Muscle of leg (tissue), 3 donors: ENCODE measurements at regions not wholly inside any gene's neighbourhood (a gene's known extent, or its start where the extent isn't known, plus 50 kb on each side); places are given as distances from the start of the nearest gene placed in this dataset.
A peak's percentile ranks its signal among the peaks of the same experiment; 100 is the strongest.

Experiments
- DNase-seq: peaks from one replicate; pipeline ENCODE4 v3.0.0; 2013
- H3K27ac ChIP-seq: one replicate; pipeline ENCODE4 v1.5.1; 2013; ENCODE audit warnings: mild to moderate bottlenecking, low read length, control low read depth
- H3K27me3 ChIP-seq: one replicate; pipeline ENCODE4 v1.6.1; 2013; ENCODE audit warnings: low read length; ENCODE audit not compliant: control insufficient read depth, insufficient read depth
- H3K36me3 ChIP-seq: one replicate; pipeline ENCODE4 v1.6.1; 2013; ENCODE audit warnings: low read length; ENCODE audit not compliant: control insufficient read depth, insufficient read depth
- H3K4me1 ChIP-seq: one replicate; pipeline ENCODE4 v1.6.1; 2013; ENCODE audit warnings: low read length; ENCODE audit not compliant: control insufficient read depth, insufficient read depth
- H3K4me3 ChIP-seq: one replicate; pipeline ENCODE4 v1.5.1; 2013; ENCODE audit warnings: low read length, control low read depth
- H3K9me3 ChIP-seq: replicated peaks from 2 replicates; pipeline ENCODE4 v1.6.1; 2013; ENCODE audit warnings: low read depth, low read length; ENCODE audit not compliant: control insufficient read depth
- WGBS: methylation state at CpG from one replicate; pipeline ENCODE4 v1.1.5; 2013; ENCODE audit warnings: missing lambda C conversion rate; ENCODE audit not compliant: insufficient coverage; 5-methylcytosine and 5-hydroxymethylcytosine counted together

GRCh38 chr2:22282220-22282619, 1102.8 kb upstream of the KLHL29 start:
- Histone ChIP-seq H3K4me1 (peaks cover 6% of the 10 kb centered on the region), H3K27ac (no peak overlapping the region), H3K4me3 (no peak overlapping the region), H3K9me3 (no peaks in the 10 kb centered on the region), H3K36me3 (no peaks in the 10 kb centered on the region), H3K27me3 (no peaks in the 10 kb centered on the region)
- WGBS, result no CpG with 5 or more reads among the region's 1 CpG
- DNase-seq, result no peak

GRCh38 chr2:22282916-22283315, 1102.1 kb upstream of the KLHL29 start:
- WGBS, result no CpG with 5 or more reads among the region's 6 CpGs
- Histone ChIP-seq H3K27me3 (no peaks in the 10 kb centered on the region), H3K4me3 (no peak overlapping the region), H3K9me3 (no peaks in the 10 kb centered on the region), H3K27ac (no peak overlapping the region), H3K4me1 (peaks cover 6% of the 10 kb centered on the region), H3K36me3 (no peaks in the 10 kb centered on the region)
- DNase-seq, result no peak

GRCh38 chr2:22283436-22283835, 1101.5 kb upstream of the KLHL29 start:
- H3K27me3 ChIP-seq, result no peaks in the 10 kb centered on the region
- 57% methylated on average over 6 of the region's 9 CpGs for WGBS
- H3K27ac ChIP-seq, result no peak overlapping the region
- no peaks in the 10 kb centered on the region for H3K9me3 ChIP-seq
- H3K4me1 ChIP-seq, result peaks cover 6% of the 10 kb centered on the region
- peak; percentile 64 for DNase-seq
- no peaks in the 10 kb centered on the region for H3K36me3 ChIP-seq
- no peak overlapping the region for H3K4me3 ChIP-seq

GRCh38 chr2:22290302-22290701, 1094.7 kb upstream of the KLHL29 start:
- Histone ChIP-seq H3K4me1 (no peaks in the 10 kb centered on the region), H3K4me3 (no peak overlapping the region), H3K27me3 (no peaks in the 10 kb centered on the region), H3K9me3 (no peaks in the 10 kb centered on the region), H3K27ac (no peak overlapping the region), H3K36me3 (no peaks in the 10 kb centered on the region)
- no peak for DNase-seq
- WGBS, result no CpG with 5 or more reads among the region's 1 CpG

GRCh38 chr2:22290909-22291473, 1094.0 kb upstream of the KLHL29 start:
- Histone ChIP-seq H3K4me3 (no peak overlapping the region), H3K9me3 (no peaks in the 10 kb centered on the region), H3K4me1 (no peaks in the 10 kb centered on the region), H3K27ac (no peak overlapping the region), H3K27me3 (no peaks in the 10 kb centered on the region), H3K36me3 (no peaks in the 10 kb centered on the region)
- no peak for DNase-seq
- WGBS, result no CpG with 5 or more reads among the region's 4 CpGs

GRCh38 chr2:22301228-22301627, 1083.8 kb upstream of the KLHL29 start:
- no peak for DNase-seq
- no CpG with 5 or more reads among the region's 6 CpGs for WGBS
- no peaks in the 10 kb centered on the region for H3K9me3 ChIP-seq
- no peaks in the 10 kb centered on the region for H3K36me3 ChIP-seq
- H3K4me1 ChIP-seq, result no peaks in the 10 kb centered on the region
- H3K27ac ChIP-seq, result no peak overlapping the region
- no peaks in the 10 kb centered on the region for H3K27me3 ChIP-seq
- H3K4me3 ChIP-seq, result no peak overlapping the region

GRCh38 chr2:22326250-22326649, 1058.7 kb upstream of the KLHL29 start:
- Histone ChIP-seq H3K27ac (no peak overlapping the region), H3K4me3 (no peak overlapping the region), H3K36me3 (no peaks in the 10 kb centered on the region), H3K4me1 (peaks cover 4% of the 10 kb centered on the region), H3K27me3 (no peaks in the 10 kb centered on the region), H3K9me3 (no peaks in the 10 kb centered on the region)
- no peak for DNase-seq
- whole genome bisulfite sequencing, result 73% methylated on average over 3 of the region's 4 CpGs

- H3K27me3 ChIP-seq, result no peaks in the 10 kb centered on the region
- peaks cover 4% of the 10 kb centered on the region for H3K4me1 ChIP-seq
- peak; percentile 93 for DNase-seq
- no peaks in the 10 kb centered on the region for H3K9me3 ChIP-seq
- peak overlapping the region; percentile 6 for H3K27ac ChIP-seq
- WGBS, result 23% methylated on average over 2 of the region's 10 CpGs
- no peak overlapping the region for H3K4me3 ChIP-seq
- H3K36me3 ChIP-seq, result no peaks in the 10 kb centered on the region
These were observed 1055.5 kb upstream of the KLHL29 start for GRCh38 chr2:22329211-22330154.

- no peak for DNase-seq
- Histone ChIP-seq H3K27ac (no peak overlapping the region), H3K4me1 (no peaks in the 10 kb centered on the region), H3K4me3 (no peak overlapping the region), H3K27me3 (no peaks in the 10 kb centered on the region), H3K9me3 (no peaks in the 10 kb centered on the region), H3K36me3 (no peaks in the 10 kb centered on the region)
- WGBS, result no CpG with 5 or more reads among the region's 2 CpGs
These were observed 1048.6 kb upstream of the KLHL29 start for GRCh38 chr2:22336414-22336813.

- H3K36me3 ChIP-seq, result no peaks in the 10 kb centered on the region
- no CpG with 5 or more reads among the region's 2 CpGs for WGBS
These were observed 1044.3 kb upstream of the KLHL29 start for GRCh38 chr2:22340716-22341115.

More at GRCh38 chr2:22340716-22341115, 1044.3 kb upstream of the KLHL29 start:
- Histone ChIP-seq H3K9me3 (no peaks in the 10 kb centered on the region), H3K4me1 (no peaks in the 10 kb centered on the region), H3K27me3 (no peaks in the 10 kb centered on the region), H3K27ac (no peak overlapping the region), H3K4me3 (no peak overlapping the region)
- DNase-seq, result no peak
